ENCODE measurements at regions not wholly inside any gene's neighbourhood (a gene's known extent, or its start where the extent isn't known, plus 50 kb on each side); places are given as distances from the start of the nearest gene placed in this dataset.

- DNase-seq (ENCODE audit: low read depth in 2 of 2) = no peak
Observed at GRCh38 chr4:10179957-10180602, 63.5 kb upstream of the WDR1 start.

- DNase-seq (ENCODE audit: low read depth in 2 of 2) = no peak
Observed at GRCh38 chr4:10178763-10179162, 62.2 kb upstream of the WDR1 start.

DNA sequence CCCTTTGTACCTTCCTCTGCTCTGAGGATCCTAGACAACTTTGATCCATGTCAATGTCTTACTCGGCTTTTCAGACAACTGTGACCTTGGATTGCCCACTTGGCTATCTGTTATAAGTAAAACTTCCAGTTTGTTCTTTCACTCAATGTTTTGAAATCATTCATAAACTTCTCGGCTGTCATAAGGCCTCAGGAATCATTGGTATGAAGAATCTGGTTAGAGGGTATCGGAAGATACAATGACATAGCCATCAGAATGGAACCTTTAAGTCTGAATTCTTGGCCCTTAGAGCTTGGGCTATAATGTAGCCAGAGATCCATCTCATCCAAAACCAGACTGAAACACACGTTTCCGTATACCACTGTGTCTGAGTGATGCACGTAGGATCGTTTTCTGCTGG, 59.0 kb upstream of the WDR1 start:
- no peak for DNase-seq (ENCODE audit: low read depth in 2 of 2)

- no peak for DNase-seq (ENCODE audit: low read depth in 2 of 2)
Observed at GRCh38 chr4:10173754-10174749, 57.5 kb upstream of the WDR1 start.

- no peak for DNase-seq (ENCODE audit: low read depth in 2 of 2)
Observed at GRCh38 chr4:10173037-10173753, 56.6 kb upstream of the WDR1 start.

DNA sequence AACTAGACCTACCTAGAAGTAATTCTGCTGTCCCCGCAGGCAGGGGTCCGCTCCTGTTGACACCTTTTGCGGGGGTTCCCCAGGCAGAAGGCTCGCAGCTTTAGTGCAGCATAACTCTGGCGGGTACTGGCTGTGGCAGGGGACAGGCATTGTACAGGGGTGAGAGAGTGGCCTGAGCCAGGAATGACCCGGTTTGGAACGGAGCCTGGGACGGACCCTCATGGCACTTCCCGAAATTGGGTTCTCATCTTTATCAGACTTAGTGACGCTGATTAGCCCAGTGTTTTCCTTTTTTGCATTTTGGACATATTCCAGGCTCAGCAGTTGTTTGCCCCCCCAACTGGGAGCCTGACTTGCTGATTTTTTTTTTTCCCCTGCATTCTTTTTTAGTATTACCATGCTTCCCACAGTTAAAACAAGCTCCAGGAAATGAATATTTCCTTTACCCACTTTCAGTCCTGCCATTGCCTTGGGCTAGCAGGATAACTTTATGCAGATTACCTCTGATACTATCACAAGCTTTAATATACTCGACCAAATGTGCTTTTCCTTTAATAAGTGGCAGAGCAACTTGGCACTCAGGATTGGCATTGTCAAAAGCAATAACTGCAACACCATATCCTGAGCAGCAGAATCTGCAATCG, 55.8 kb upstream of the WDR1 start:
- DNase-seq (ENCODE audit: low read depth in 2 of 2) = no peak

- DNase-seq (ENCODE audit: low read depth in 2 of 2) = no peak
Observed at GRCh38 chr4:10171055-10171454, 54.5 kb upstream of the WDR1 start.

DNA sequence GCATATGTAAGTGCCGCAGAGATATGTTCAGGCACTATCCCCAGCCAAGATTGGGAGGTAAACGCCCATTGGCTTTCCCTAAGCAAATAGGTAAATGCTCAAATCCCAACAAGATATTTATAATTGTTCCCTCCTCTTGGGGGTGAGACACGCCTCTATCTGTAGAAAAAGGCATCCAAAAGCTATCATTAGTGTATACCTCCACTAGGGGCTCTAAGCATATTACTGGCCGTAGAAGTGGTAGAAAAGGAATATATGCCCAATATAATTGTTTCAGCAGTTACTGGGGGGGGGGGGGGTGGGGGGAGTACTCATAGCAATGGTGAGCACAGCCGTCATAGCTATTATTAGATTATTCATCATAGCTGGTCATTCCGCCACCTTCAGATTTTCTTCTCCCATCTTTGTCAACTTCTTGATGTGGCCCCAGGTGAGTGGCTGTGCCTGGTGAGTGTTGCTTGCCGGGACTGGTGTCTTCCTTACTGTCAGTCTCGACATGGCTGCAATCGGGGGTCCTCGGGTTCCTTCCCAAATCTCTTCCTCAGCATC, 53.3 kb upstream of the WDR1 start:
- no peak for DNase-seq (ENCODE audit: low read depth in 2 of 2)

DNA sequence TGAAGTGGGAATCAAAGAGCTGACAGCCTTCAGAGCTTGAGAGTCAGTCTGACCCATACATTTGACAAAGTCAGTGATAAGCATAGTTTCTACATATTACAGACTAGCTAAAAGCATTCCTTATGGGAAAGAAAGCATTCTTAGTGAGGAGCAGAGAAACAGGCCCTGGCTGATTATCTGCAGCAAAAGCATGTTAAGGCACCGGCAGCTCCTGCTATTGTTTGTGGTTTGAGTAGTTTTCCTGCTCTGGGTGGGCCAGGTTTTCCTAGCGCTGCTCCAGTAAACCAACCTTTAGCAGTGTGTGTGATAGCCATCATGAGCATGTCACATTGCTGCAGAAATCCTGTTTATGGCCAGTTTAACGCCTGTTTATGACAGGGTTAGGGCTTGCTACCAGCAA, 51.6 kb upstream of the WDR1 start:
- DNase-seq (ENCODE audit: low read depth in 2 of 2) = no peak

DNA sequence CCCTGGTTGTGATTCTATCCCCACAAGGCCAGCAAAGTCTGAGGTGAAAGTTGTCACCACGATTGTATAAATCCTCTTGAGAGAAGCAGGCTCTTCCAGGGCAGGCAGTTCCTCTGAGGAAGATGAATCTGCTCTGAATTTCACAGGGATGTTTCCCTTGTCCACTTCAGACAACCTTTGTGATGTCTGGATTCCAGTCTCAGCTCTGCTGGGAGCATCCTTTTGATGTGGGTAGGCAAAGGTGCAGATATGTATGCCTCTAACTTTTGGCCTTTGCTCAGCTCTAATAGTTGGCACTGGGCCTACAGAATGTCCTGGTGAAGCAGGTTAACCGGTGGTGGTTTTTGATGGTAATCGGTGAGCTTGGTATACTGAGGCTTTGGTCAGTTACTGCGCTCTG, 50.6 kb upstream of the WDR1 start:
- no peak for DNase-seq (ENCODE audit: low read depth in 2 of 2)

Data from stimulated activated CD4-positive, alpha-beta T cell treated with anti-CD3 and anti-CD28 coated beads, Interleukin-4, amount 100 ng/mL, for 48 hours (primary cell).